SK-N-SH (cell line): ENCODE measurements at regions not wholly inside any gene's neighbourhood (a gene's known extent, or its start where the extent isn't known, plus 50 kb on each side); places are given as distances from the start of the nearest gene placed in this dataset.

Source experiments
- CTCF ChIP-seq: fragments of 200-600 bp; sonication (generic); IDR thresholded peaks from 2 replicates; pipeline ENCODE4 v1.6.1; 2017; ENCODE audit warnings: antibody characterized with exemption, mild to moderate bottlenecking, moderate library complexity
- EZH2phosphoT487 ChIP-seq: fragments of 200-600 bp; sonication (generic); IDR thresholded peaks from 2 replicates; pipeline ENCODE4 v1.6.1; 2017; ENCODE audit warnings: low read depth, mixed run types, mild to moderate bottlenecking, antibody characterized with exemption, moderate library complexity, borderline replicate concordance
- FOXM1 ChIP-seq: IDR thresholded peaks from 2 replicates; pipeline ENCODE4 v1.4.0; 2012; ENCODE audit warnings: low read depth, mild to moderate bottlenecking
- GABPA ChIP-seq: IDR thresholded peaks from 2 replicates; pipeline ENCODE4 v1.4.0; 2012; ENCODE audit warnings: low read depth, mild to moderate bottlenecking
- IRF3 ChIP-seq: fragments of 150-350 bp; IDR thresholded peaks from 2 replicates; pipeline ENCODE4 v1.6.1; 2016; ENCODE audit warnings: mild to moderate bottlenecking, low read depth, low read length
- MXI1 ChIP-seq: IDR thresholded peaks from 2 replicates; pipeline ENCODE4 v1.6.1; 2012; ENCODE audit warnings: mild to moderate bottlenecking, low read depth, low read length, improper control_type of control experiment
- NRF1 ChIP-seq: IDR thresholded peaks from 2 replicates; pipeline ENCODE4 v1.6.1; 2012; ENCODE audit warnings: low read depth, mild to moderate bottlenecking, low read length
- POLR2AphosphoS5 ChIP-seq: IDR thresholded peaks from 2 replicates; pipeline ENCODE4 v1.6.1; 2012; ENCODE audit warnings: low read depth, low read length
- REST ChIP-seq: IDR thresholded peaks from 2 replicates; pipeline ENCODE4 v1.6.1; 2012; ENCODE audit warnings: mild to moderate bottlenecking, low read depth, low read length, moderate library complexity
- RXRA ChIP-seq: IDR thresholded peaks from 2 replicates; pipeline ENCODE4 v1.4.0; 2012; ENCODE audit warnings: low read depth, mild to moderate bottlenecking, borderline replicate concordance
- USF2 ChIP-seq: fragments of 150-350 bp; IDR thresholded peaks from 2 replicates; pipeline ENCODE4 v1.6.1; 2017; ENCODE audit warnings: antibody characterized with exemption, low read length, low read depth, borderline replicate concordance
- YY1 ChIP-seq: IDR thresholded peaks from 2 replicates; pipeline ENCODE4 v1.4.0; 2012; ENCODE audit warnings: low read depth, mild to moderate bottlenecking
- ZBTB33 ChIP-seq: IDR thresholded peaks from 2 replicates; pipeline ENCODE4 v1.4.0; 2012; ENCODE audit warnings: low read depth, borderline replicate concordance

GRCh38 chr16:72646615-72647014 lies 401.3 kb downstream of the ZFHX3 start:
- no peak for TF ChIP-seq CTCF
- no peak for TF ChIP-seq POLR2AphosphoS5
- no peak for TF ChIP-seq YY1
- TF ChIP-seq IRF3: no peak
- no peak for TF ChIP-seq REST
- TF ChIP-seq USF2: no peak
- TF ChIP-seq EZH2phosphoT487: no peak
- no peak for TF ChIP-seq MXI1
- TF ChIP-seq RXRA: no peak
- TF ChIP-seq GABPA: no peak
- no peak for TF ChIP-seq FOXM1
- TF ChIP-seq NRF1: no peak
- no peak for TF ChIP-seq ZBTB33
